Gastroesophageal sphincter (tissue), 4 donors: ENCODE measurements at regions not wholly inside any gene's neighbourhood (a gene's known extent, or its start where the extent isn't known, plus 50 kb on each side); places are given as distances from the start of the nearest gene placed in this dataset.

Experiments used
- ATAC-seq: fragments of 150-250 bp; one replicate; pipeline ENCODE4 v1.9.1; 2016; ENCODE audit warnings: mild to moderate bottlenecking, moderate library complexity
- H3K27ac ChIP-seq, 4 donors: fragments of 200-600 bp; sonication (generic) in 3 of 4; 1 replicate in 3 of 4; 2 replicates in 1 of 4; pipeline ENCODE4 v1.5.1; 2016 to 2019
- H3K27me3 ChIP-seq: fragments of 200-600 bp; sonication (generic); one replicate; pipeline ENCODE4 v1.5.1; 2019
- H3K36me3 ChIP-seq, 2 donors: fragments of 200-600 bp; sonication (generic); one replicate each; pipeline ENCODE4 v1.5.1; 2019; ENCODE audit warnings: control low read depth in 1 of 2
- H3K4me1 ChIP-seq, 3 donors: fragments of 200-600 bp; sonication (generic); 1 replicate in 2 of 3; 2 replicates in 1 of 3; pipeline ENCODE4 v1.5.1; 2016 to 2019; ENCODE audit warnings: control low read depth in 2 of 3
- H3K4me3 ChIP-seq, 2 donors: fragments of 200-600 bp; sonication (generic); one replicate each; pipeline ENCODE4 v1.5.1; 2019; ENCODE audit warnings: mild to moderate bottlenecking in 1 of 2, moderate library complexity in 1 of 2
- H3K9me3 ChIP-seq, 3 donors: fragments of 200-600 bp; sonication (generic); one replicate each; pipeline ENCODE4 v1.5.1; 2017 to 2019; ENCODE audit warnings: control low read depth in 2 of 3
- CTCF ChIP-seq, 4 experiments: fragments of 200-600 bp in 2 of 4; fragments of 450-650 bp in 2 of 4; sonication (generic) in 1 of 4; IDR thresholded peaks; one replicate each; pipeline ENCODE4 v1.5.1; 2017 to 2019; ENCODE audit warnings: antibody characterized with exemption in 4 of 4, mild to moderate bottlenecking in 2 of 4, moderate library complexity in 2 of 4
- EP300 ChIP-seq: sonication (generic); formaldehyde crosslinking; IDR thresholded peaks from one replicate; pipeline ENCODE4 v1.6.1; 2017; ENCODE audit warnings: antibody characterized with exemption, mild to moderate bottlenecking
- POLR2A ChIP-seq, 2 donors: fragments of 450-650 bp; IDR thresholded peaks; one replicate each; pipeline ENCODE4 v1.6.1; 2017; ENCODE audit warnings: antibody characterized with exemption in 2 of 2, mild to moderate bottlenecking in 2 of 2, moderate library complexity in 1 of 2
- POLR2AphosphoS5 ChIP-seq: sonication (generic); formaldehyde crosslinking; IDR thresholded peaks from one replicate; pipeline ENCODE4 v1.6.1; 2017; ENCODE audit warnings: antibody characterized with exemption
- WGBS, 2 donors: methylation state at CpG; one replicate each; pipeline ENCODE4 v1.1.5; 2018; ENCODE audit warnings: low coverage in 1 of 2; 5-methylcytosine and 5-hydroxymethylcytosine counted together

- WGBS, 2 donors: 82% methylated on average over 2 of the region's 2 CpGs
- H3K27ac ChIP-seq: no peak overlapping the region
- ATAC-seq: no peak
- H3K9me3 ChIP-seq: no peaks in the 10 kb centered on the region
- H3K36me3 ChIP-seq: no peaks in the 10 kb centered on the region
- H3K27me3 ChIP-seq: no peaks in the 10 kb centered on the region
- no peaks in the 10 kb centered on the region for H3K4me1 ChIP-seq
- no peak for TF ChIP-seq POLR2AphosphoS5
- TF ChIP-seq CTCF (IDR thresholded peaks at IDR 0.05): no peak
- no peak for TF ChIP-seq POLR2A (IDR thresholded peaks at IDR 0.05)
- no peak for TF ChIP-seq EP300
- H3K4me3 ChIP-seq: no peak overlapping the region
These were observed 1142.1 kb downstream of the FLRT2 start for GRCh38 chr14:86672080-86672479.

GRCh38 chr14:86665975-86666374 is 1136.0 kb downstream of the FLRT2 start:
- Histone ChIP-seq H3K9me3 (no peaks in the 10 kb centered on the region), H3K4me1 (no peaks in the 10 kb centered on the region), H3K4me3 (no peak overlapping the region), H3K27ac (no peak overlapping the region), H3K27me3 (no peaks in the 10 kb centered on the region), H3K36me3 (no peaks in the 10 kb centered on the region)
- no peak for ATAC-seq
- TF ChIP-seq CTCF (IDR thresholded peaks at IDR 0.05) (no peak), POLR2AphosphoS5 (no peak), EP300 (no peak), POLR2A (IDR thresholded peaks at IDR 0.05) (no peak)
- 100% methylated on average over 1 of the region's 1 CpG for WGBS, 2 donors

DNA sequence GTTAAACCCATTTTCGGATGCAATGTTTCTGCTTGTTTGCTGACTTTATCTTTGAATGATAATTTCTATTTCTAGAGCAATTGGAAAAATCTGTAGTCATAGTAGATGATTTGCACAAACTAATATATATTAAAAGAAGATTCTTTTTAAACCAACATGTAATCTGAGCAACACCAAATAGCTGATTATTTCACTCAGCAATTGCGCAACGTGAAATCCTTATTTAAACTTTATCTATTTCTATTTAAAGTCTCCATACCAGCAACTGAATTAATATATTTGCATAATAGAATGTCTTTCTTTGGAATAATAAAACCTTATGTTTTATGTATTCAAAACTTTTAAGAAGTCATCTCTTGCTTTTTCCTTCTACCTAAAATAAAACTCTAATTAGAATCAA is 1132.4 kb downstream of the FLRT2 start:
- Histone ChIP-seq H3K4me3 (no peak overlapping the region), H3K4me1 (no peaks in the 10 kb centered on the region), H3K9me3 (no peaks in the 10 kb centered on the region), H3K27me3 (no peaks in the 10 kb centered on the region), H3K36me3 (no peaks in the 10 kb centered on the region), H3K27ac (no peak overlapping the region)
- 80 to 83% methylated on average over 3 of the region's 3 CpGs for WGBS, 2 donors
- TF ChIP-seq POLR2AphosphoS5 (no peak), CTCF (IDR thresholded peaks at IDR 0.05) (no peak), EP300 (no peak), POLR2A (IDR thresholded peaks at IDR 0.05) (no peak)
- ATAC-seq: no peak

- no peaks in the 10 kb centered on the region for H3K4me1 ChIP-seq
- TF ChIP-seq POLR2A (IDR thresholded peaks at IDR 0.05) (no peak), CTCF (IDR thresholded peaks at IDR 0.05) (peak in 1 of 4 experiments; percentile 27), EP300 (no peak)
- H3K4me3 ChIP-seq: no peak overlapping the region
- no peaks in the 10 kb centered on the region for H3K9me3 ChIP-seq
- H3K27me3 ChIP-seq: no peaks in the 10 kb centered on the region
- no peak for ATAC-seq
- H3K36me3 ChIP-seq: no peaks in the 10 kb centered on the region
- WGBS, 2 donors: 59 to 73% methylated on average over 8 of the region's 8 CpGs
- H3K27ac ChIP-seq: no peak overlapping the region
These were observed 1124.7 kb downstream of the FLRT2 start for GRCh38 chr14:86654558-86655184.

- no peak overlapping the region for H3K27ac ChIP-seq
- TF ChIP-seq POLR2AphosphoS5 (no peak), CTCF (IDR thresholded peaks at IDR 0.05) (no peak), POLR2A (IDR thresholded peaks at IDR 0.05) (no peak), EP300 (no peak)
- H3K4me3 ChIP-seq: no peak overlapping the region
- no peaks in the 10 kb centered on the region for H3K36me3 ChIP-seq
- WGBS, 2 donors: 71 to 79% methylated on average over 4 of the region's 4 CpGs
- no peaks in the 10 kb centered on the region for H3K9me3 ChIP-seq
- H3K27me3 ChIP-seq: no peaks in the 10 kb centered on the region
- ATAC-seq: no peak
- H3K4me1 ChIP-seq: no peaks in the 10 kb centered on the region
These were observed 1122.6 kb downstream of the FLRT2 start for GRCh38 chr14:86652526-86652925.
